NCI-H2171 (cell line): ENCODE measurements at regions not wholly inside any gene's neighbourhood (a gene's known extent, or its start where the extent isn't known, plus 50 kb on each side); places are given as distances from the start of the nearest gene placed in this dataset.

ENCODE experiments used
- DNase-seq: peaks from one replicate; lab custom pipeline; 2025; lab: John Stamatoyannopoulos, UW

GRCh38 chr10:112040696-112041095, 142.9 kb downstream of the GPAM start:
- no peak for DNase-seq

- DNase-seq, result no peak
Measured at GRCh38 chr10:112045938-112046337, 137.6 kb downstream of the GPAM start.

- no peak for DNase-seq
Measured at GRCh38 chr10:112047674-112048073, 135.9 kb downstream of the GPAM start.

- no peak for DNase-seq
Measured at GRCh38 chr10:112052166-112052565, 131.4 kb downstream of the GPAM start.

- DNase-seq, result no peak
Measured at GRCh38 chr10:112053895-112054294, 129.7 kb downstream of the GPAM start.

GRCh38 chr10:112054516-112054915, 129.0 kb downstream of the GPAM start:
- DNase-seq, result no peak

- DNase-seq, result no peak
Measured at GRCh38 chr10:112057072-112057471, 126.5 kb downstream of the GPAM start.

GRCh38 chr10:112059220-112059619, 124.3 kb downstream of the GPAM start:
- no peak for DNase-seq

- no peak for DNase-seq
Measured at GRCh38 chr10:112071596-112072133, 111.9 kb downstream of the GPAM start.

GRCh38 chr10:112078003-112078402, 105.6 kb downstream of the GPAM start:
- DNase-seq, result no peak

- no peak for DNase-seq
Measured at GRCh38 chr10:112080231-112080630, 103.3 kb downstream of the GPAM start.

GRCh38 chr10:112082120-112082519, 101.4 kb downstream of the GPAM start:
- no peak for DNase-seq

GRCh38 chr10:112083472-112083871, 100.1 kb downstream of the GPAM start:
- DNase-seq, result no peak

GRCh38 chr10:112087953-112088456, 95.6 kb downstream of the GPAM start:
- no peak for DNase-seq

GRCh38 chr10:112091703-112092102, 91.9 kb downstream of the GPAM start:
- no peak for DNase-seq

- DNase-seq, result no peak
Measured at GRCh38 chr10:112092519-112092918, 91.0 kb downstream of the GPAM start.

GRCh38 chr10:112094984-112095383, 88.6 kb downstream of the GPAM start:
- DNase-seq, result no peak

GRCh38 chr10:112095731-112096130, 87.8 kb downstream of the GPAM start:
- DNase-seq, result no peak

GRCh38 chr10:112098682-112099081, 84.9 kb downstream of the GPAM start:
- no peak for DNase-seq
